C4-2B (cell line): ENCODE measurements at regions not wholly inside any gene's neighbourhood (a gene's known extent, or its start where the extent isn't known, plus 50 kb on each side); places are given as distances from the start of the nearest gene placed in this dataset.

Experiments used
- ZFX ChIP-seq: fragments of 450-650 bp; IDR thresholded peaks from 2 replicates; pipeline ENCODE4 v1.6.1; 2017
- TF ChIP-seq, protein P1 (sequence below): fragments of 450-650 bp; conservative IDR thresholded peaks from 2 replicates; pipeline ENCODE4 v1.5.1; 2017; ENCODE audit warnings: mild to moderate bottlenecking

DNA sequence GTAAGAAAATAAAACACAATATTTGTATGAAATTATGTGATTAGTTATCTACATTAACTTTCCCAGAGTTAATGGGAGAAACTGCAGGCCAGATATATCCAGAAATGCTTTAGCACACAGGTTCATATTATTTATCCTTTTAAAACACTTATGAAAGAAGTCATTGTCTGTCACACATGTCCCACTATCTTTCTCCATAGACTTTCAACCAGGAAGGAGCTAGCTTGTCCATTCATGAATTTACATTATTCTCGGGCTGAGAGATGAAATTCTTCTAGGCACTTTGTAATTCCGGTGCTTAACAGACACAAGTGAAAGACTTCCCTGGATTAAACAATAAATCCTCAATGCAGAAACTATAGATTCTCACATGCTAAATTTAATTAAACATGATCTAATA is 1043.2 kb downstream of the CDH9 start:
- TF ChIP-seq, protein P1, sequence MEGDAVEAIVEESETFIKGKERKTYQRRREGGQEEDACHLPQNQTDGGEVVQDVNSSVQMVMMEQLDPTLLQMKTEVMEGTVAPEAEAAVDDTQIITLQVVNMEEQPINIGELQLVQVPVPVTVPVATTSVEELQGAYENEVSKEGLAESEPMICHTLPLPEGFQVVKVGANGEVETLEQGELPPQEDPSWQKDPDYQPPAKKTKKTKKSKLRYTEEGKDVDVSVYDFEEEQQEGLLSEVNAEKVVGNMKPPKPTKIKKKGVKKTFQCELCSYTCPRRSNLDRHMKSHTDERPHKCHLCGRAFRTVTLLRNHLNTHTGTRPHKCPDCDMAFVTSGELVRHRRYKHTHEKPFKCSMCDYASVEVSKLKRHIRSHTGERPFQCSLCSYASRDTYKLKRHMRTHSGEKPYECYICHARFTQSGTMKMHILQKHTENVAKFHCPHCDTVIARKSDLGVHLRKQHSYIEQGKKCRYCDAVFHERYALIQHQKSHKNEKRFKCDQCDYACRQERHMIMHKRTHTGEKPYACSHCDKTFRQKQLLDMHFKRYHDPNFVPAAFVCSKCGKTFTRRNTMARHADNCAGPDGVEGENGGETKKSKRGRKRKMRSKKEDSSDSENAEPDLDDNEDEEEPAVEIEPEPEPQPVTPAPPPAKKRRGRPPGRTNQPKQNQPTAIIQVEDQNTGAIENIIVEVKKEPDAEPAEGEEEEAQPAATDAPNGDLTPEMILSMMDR = no peak
- no peak for TF ChIP-seq ZFX
